Raji (cell line): ENCODE measurements at regions not wholly inside any gene's neighbourhood (a gene's known extent, or its start where the extent isn't known, plus 50 kb on each side); places are given as distances from the start of the nearest gene placed in this dataset.

ENCODE experiments used
- POLR2A ChIP-seq: IDR thresholded peaks from 2 replicates; pipeline ENCODE4 v1.6.1; 2011; ENCODE audit warnings: low read depth, low read length, control low read depth; ENCODE audit not compliant: insufficient read depth

DNA sequence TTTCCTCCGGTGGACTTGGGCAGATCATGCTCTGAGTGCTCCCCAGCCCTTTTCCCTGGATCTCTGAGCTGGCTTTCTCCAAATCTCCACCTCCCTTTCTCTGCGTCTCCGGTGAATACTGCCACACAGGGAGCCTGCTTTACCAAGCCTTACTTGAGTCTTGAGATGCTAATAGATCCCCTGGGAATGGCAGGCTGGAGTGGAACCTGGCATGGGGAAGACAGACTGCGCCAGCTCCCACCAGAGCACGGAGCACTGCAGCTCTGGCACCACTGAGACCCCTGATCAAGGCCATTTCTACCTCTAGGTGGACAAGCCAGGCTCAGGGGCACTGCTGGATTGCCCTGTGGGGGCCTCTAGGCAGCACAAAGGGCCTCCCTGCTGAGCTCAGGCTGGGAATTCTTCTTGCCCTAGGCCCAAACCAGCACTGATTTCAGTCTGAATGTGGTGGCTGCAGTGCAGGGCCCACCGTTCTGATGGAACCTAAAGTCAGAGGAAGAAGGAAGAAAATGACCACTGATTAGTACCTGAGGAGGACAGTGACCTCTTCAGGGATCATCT is 74.3 kb upstream of the CRHR1 start:
- no peak for TF ChIP-seq POLR2A

DNA sequence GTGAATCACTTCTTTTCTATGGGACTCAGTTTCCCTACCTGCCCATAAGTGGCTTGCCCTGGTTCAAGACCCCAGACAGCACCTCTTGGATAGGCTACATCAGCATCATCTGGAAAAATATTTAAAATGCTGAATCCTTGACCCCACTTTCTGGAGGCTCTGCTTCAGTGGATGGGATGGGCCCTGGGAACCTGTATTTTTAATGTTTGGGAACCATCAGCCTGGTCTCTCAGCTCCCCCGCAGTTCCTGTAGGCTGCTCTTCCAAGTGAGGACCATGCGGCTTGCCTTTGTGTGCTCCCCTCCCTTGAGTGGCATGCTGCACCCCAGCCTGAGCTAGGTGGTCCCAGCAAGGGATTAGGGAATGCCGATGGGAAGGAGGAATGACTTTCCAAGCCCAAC is 68.3 kb upstream of the CRHR1 start:
- no peak for TF ChIP-seq POLR2A

DNA sequence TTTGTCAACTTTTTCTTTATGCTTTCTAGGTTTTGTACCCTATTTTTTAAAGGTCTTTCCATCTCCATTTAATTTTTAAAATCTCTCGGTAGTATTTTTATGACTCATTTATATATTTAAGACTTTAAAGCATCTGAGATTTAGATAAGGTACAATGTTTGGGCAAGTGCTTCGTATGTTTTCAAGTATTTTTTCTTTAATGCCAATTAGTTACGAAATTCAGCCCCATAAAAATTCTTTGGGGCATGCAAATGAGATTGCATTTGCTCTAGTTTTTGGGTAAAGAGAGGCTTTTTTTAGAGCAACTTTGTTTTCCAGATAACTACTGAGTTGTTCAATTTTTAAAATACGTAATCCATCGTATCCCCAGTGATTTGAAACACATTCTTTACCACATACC is 65.3 kb upstream of the CRHR1 start:
- TF ChIP-seq POLR2A = no peak

DNA sequence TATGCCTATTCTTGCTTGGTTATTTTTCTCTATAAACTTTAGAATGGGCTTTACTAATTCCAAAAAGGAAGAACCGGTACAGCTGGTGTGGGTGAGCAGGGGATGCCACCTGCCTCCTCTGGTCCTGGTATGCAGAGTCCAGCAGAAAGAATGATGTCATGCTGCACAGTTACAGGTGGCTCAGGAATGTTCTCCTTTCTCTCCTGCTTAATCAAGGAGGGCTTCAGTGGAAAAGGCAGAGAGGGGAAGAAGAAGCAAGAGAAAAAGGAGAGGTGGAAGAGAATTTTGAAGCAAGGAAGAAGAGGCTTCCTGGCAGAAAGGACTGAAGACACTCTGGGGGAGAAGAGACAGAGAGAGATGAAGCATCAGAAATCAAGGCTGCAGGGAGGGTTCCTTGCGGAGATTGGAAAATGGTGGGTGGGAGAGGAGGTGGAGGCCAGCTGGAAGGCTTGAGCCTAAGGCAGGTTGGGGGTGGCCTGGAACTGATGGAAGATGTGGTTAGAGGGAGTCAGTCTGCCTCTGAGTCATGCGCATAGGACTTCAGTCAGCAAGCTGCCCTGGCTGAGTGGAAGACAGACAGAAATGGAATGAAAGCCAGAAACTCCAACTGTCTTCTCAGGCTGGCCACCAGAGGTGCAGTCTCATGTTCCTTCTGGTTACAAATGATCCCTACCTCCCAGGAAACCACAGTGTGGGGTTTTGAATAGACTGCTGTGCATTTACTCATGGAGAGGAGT is 64.6 kb upstream of the CRHR1 start:
- no peak for TF ChIP-seq POLR2A

DNA sequence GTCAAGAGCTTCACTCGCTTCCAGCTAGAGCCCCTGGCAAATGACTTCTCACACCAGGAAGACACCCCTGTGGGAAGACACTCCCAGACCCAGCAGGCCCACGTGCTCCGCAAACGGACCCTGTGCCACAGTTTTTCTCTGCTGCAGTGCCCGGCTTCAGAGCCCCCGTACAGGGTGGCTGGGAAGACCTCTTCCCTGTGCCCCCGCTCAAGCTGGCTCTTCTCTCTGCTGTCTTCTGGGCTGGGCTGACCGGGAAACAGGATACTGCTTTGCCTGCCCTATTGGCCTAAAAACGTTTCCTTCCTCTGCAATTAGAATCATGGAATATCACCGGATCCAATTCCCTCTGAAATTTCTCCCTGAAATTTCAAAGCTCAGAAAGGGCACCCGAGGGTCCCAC is 63.7 kb upstream of the CRHR1 start:
- no peak for TF ChIP-seq POLR2A

DNA sequence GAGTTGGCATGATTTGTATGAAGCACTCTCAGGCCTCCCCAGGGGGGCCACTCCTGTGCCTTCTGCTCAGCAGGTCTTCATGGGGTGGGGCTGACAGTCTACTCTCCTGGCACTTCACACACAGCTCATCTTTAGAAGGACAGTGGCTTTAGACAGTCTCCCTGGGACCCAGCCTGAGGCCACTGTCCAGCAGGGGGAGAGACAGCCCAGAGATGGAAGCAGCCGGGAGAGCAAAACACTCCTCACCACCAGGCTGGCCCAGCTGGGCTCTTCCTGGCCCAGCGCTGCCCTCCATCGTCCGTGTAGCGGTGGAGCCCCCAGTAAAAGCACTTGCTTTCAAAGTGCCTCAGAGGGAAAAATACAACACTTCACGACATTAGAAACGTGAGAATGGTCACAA is 62.0 kb upstream of the CRHR1 start:
- no peak for TF ChIP-seq POLR2A

DNA sequence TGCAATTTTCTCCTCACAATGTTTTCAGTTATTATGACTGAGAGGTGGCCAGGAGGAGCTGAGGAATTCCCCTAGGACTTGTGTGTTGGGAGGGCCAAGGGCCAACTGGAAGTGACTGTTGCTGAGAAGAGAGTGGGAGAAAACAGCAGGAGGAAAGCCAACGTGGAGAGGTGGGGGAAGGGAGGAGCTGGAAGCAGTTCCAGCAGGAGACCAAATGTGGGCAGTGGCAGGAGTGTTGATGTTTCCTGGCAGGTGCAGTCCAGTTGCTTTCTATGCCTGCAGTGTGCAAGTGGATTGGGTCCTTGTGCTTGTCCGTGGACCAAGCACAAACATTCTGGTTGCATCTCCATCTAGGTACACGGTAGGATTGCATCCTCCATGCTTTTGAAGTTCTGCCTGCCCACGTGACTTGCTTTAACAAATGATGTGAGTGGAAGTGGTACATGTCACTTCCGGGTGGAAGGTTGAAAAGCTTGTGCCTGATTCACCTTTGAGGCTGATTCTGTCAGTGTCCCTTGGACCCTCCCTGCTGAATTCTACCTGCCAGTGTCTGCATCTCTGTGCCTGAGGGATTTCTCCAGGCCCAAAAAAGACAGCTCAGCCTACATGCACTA is 54.7 kb upstream of the CRHR1 start:
- TF ChIP-seq POLR2A = no peak

DNA sequence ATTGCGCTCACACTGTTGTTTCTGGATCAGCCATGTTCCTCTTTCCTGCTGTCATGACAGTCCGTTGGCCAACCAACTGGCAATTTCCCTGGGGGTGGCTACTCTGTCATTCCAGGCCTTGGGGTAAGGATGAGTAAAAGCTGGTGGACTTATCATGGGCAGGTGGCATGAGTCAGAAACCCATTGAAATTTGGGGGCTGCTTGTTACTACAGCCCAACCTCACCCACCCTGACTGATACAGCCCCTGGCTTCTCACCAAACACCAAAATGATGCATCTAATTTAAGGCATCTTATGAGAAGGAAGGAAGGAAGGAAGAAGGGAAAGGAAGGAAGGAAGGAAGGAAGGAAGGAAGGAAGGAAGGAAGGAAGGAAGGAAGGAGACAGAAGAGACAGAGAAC is 53.9 kb upstream of the CRHR1 start:
- TF ChIP-seq POLR2A = no peak

DNA sequence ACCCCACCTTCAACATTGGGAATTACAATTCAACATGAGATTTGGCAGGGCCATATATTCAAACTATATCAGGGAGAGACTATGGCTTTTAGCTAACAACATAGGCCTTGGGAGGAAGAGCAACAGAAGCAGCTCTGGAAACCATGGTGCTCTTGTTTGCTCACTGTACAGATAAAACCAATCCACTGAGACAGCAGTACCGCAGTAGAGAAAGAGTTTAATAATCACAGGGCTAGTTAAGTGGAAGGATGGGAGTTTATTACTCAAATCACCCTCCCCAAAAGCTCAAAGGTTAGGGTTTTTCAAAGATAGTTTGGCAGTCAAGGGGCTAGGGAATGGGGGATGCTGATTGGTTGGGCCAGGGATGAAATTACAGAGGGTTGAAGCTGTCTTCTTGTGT is 52.7 kb upstream of the CRHR1 start:
- no peak for TF ChIP-seq POLR2A

DNA sequence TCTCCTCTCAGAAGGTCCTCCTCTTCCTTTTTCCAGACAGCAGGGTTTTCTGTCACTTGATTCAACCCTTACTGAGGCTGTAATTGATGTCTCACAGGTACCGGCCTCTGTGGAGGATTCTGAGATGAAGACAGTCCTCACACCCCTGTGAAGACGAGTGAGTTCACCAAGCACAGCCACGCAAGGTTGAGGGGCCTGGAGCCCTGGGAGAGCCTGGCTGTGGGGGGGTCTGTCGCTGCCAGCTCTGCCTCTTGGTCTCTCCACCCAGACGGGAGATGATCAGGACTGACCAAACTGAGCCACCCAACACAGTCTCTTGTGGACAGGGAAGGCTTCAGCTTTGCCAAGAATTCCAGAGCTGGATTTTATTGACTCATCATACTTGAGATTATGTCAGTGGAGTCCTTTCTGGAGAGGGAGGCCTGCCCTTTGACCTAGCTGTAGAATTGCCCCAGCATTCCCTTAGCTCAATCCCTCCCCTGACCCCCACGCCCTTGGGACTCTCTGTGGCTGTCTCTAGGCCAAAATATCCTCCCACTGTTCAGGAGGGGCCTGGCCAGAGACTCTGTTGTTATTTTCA is 51.1 kb upstream of the CRHR1 start:
- TF ChIP-seq POLR2A = no peak

DNA sequence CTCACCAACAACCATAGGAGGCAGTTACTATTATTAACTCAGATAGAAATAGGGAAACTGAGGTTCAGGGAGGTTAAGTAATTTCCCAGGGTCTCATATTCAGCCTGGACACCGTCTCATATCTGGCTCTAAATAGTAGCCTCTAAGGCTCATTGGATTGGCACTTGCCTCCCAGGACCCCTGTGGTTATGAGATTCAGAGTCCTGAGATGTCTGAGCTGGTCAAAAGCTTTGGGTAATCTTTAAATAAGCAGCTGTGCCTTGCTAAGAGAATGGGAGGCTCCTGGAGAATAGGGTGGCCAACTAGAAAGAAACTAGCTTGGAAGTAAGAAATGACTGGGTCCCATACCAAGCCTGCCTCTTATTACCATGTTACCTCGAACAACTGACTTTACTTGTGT is 50.3 kb upstream of the CRHR1 start:
- TF ChIP-seq POLR2A = no peak
